Astrocyte (in vitro differentiated cells and primary cell): ENCODE measurements at regions not wholly inside any gene's neighbourhood (a gene's known extent, or its start where the extent isn't known, plus 50 kb on each side); places are given as distances from the start of the nearest gene placed in this dataset.

ENCODE experiments used
- EZH2 ChIP-seq: IDR thresholded peaks from 2 replicates; pipeline ENCODE4 v1.6.1; 2012; ENCODE audit warnings: mild to moderate bottlenecking, low read length, inconsistent platforms; ENCODE audit not compliant: insufficient read depth
- TF ChIP-seq, protein P1 (sequence below): IDR thresholded peaks from 2 replicates; pipeline ENCODE4 v1.5.1; 2011; ENCODE audit warnings: low read depth, mild to moderate bottlenecking, inconsistent platforms, low read length, moderate library complexity; ENCODE audit not compliant: insufficient read depth

GRCh38 chr6:92849636-92850035 is 569.7 kb downstream of the EPHA7 start:
- TF ChIP-seq, protein P1, sequence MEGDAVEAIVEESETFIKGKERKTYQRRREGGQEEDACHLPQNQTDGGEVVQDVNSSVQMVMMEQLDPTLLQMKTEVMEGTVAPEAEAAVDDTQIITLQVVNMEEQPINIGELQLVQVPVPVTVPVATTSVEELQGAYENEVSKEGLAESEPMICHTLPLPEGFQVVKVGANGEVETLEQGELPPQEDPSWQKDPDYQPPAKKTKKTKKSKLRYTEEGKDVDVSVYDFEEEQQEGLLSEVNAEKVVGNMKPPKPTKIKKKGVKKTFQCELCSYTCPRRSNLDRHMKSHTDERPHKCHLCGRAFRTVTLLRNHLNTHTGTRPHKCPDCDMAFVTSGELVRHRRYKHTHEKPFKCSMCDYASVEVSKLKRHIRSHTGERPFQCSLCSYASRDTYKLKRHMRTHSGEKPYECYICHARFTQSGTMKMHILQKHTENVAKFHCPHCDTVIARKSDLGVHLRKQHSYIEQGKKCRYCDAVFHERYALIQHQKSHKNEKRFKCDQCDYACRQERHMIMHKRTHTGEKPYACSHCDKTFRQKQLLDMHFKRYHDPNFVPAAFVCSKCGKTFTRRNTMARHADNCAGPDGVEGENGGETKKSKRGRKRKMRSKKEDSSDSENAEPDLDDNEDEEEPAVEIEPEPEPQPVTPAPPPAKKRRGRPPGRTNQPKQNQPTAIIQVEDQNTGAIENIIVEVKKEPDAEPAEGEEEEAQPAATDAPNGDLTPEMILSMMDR, result no peak
- TF ChIP-seq EZH2, result no peak
